Keratinocyte (primary cell): ENCODE measurements at regions not wholly inside any gene's neighbourhood (a gene's known extent, or its start where the extent isn't known, plus 50 kb on each side); places are given as distances from the start of the nearest gene placed in this dataset.

Source experiments
- DNase-seq: peaks from one replicate; pipeline ENCODE4 v3.0.0-alpha.2; 2011; ENCODE audit warnings: low read depth, missing footprints, low spot score
- FAIRE-seq: peaks from 2 replicates; lab custom pipeline; 2011; peaks lifted over from hg19 to GRCh38; lab: Jason Lieb, UNC
- H2AFZ ChIP-seq: 2 replicates; pipeline ENCODE4 v1.6.0; 2012; ENCODE audit warnings: low read length, control low read depth, inconsistent platforms; ENCODE audit not compliant: control insufficient read depth
- H3K27ac ChIP-seq: 2 replicates; pipeline ENCODE4 v1.5.1; 2011; ENCODE audit warnings: low read length; ENCODE audit not compliant: control insufficient read depth, insufficient read depth
- H3K27me3 ChIP-seq: 3 replicates; pipeline ENCODE4 v1.6.0; 2011; ENCODE audit warnings: low read length; ENCODE audit not compliant: control insufficient read depth, insufficient read depth; ENCODE audit errors: extremely low read depth
- H3K36me3 ChIP-seq, 2 experiments: 2 replicates in 1 of 2; 3 replicates in 1 of 2; pipeline ENCODE4 v1.5.1; 2011; ENCODE audit warnings: low read length in 2 of 2, mild to moderate bottlenecking in 1 of 2; ENCODE audit not compliant: control insufficient read depth in 2 of 2, insufficient read depth in 2 of 2; ENCODE audit errors: extremely low read depth in 1 of 2
- H3K4me1 ChIP-seq: 3 replicates; pipeline ENCODE4 v1.5.1; 2011; ENCODE audit warnings: low read length; ENCODE audit not compliant: control insufficient read depth, insufficient read depth; ENCODE audit errors: extremely low read depth
- H3K4me2 ChIP-seq: 3 replicates; pipeline ENCODE4 v1.6.0; 2011; ENCODE audit warnings: low read depth, low read length; ENCODE audit not compliant: control insufficient read depth, insufficient read depth; ENCODE audit errors: extremely low read depth
- H3K4me3 ChIP-seq, 3 experiments: fragments of 200-600 bp in 1 of 3; sonication (generic) in 1 of 3; 2 replicates in 2 of 3; 3 replicates in 1 of 3; pipeline ENCODE4 v1.5.1; 2011 to 2016; ENCODE audit warnings: low read length in 3 of 3, mild to moderate bottlenecking in 3 of 3, control low read depth in 2 of 3, inconsistent platforms in 1 of 3, low read depth in 1 of 3, mixed read lengths in 1 of 3, mixed run types in 1 of 3, moderate library complexity in 1 of 3; ENCODE audit not compliant: control insufficient read depth in 2 of 3, insufficient read depth in 2 of 3; ENCODE audit errors: extremely low read depth in 1 of 3
- H3K79me2 ChIP-seq: 2 replicates; pipeline ENCODE4 v1.6.0; 2012; ENCODE audit warnings: low read length; ENCODE audit not compliant: control insufficient read depth, insufficient read depth
- H3K9ac ChIP-seq: 3 replicates; pipeline ENCODE4 v1.6.0; 2011; ENCODE audit warnings: low read length; ENCODE audit not compliant: control insufficient read depth, insufficient read depth; ENCODE audit errors: extremely low read depth
- H3K9me1 ChIP-seq: 3 replicates; pipeline ENCODE4 v1.6.0; 2011; ENCODE audit warnings: low read length; ENCODE audit not compliant: control insufficient read depth, insufficient read depth; ENCODE audit errors: extremely low read depth
- H3K9me3 ChIP-seq: 2 replicates; pipeline ENCODE4 v1.5.1; 2012; ENCODE audit warnings: low read depth, low read length; ENCODE audit not compliant: control insufficient read depth
- H4K20me1 ChIP-seq: 3 replicates; pipeline ENCODE4 v1.6.0; 2011; ENCODE audit warnings: low read length; ENCODE audit not compliant: control insufficient read depth, insufficient read depth; ENCODE audit errors: extremely low read depth
- CTCF ChIP-seq, 3 experiments: IDR thresholded peaks in 1 of 3; conservative IDR thresholded peaks in 1 of 3; optimal IDR thresholded peaks in 1 of 3; 2 replicates in 2 of 3; 3 replicates in 1 of 3; pipeline versions ENCODE3 to v1.5.1; 2011; ENCODE audit warnings: low read length in 3 of 3, mild to moderate bottlenecking in 3 of 3, moderate library complexity in 2 of 3, control low read depth in 1 of 3, inconsistent platforms in 1 of 3; ENCODE audit not compliant: insufficient read depth in 2 of 3; ENCODE audit errors: extremely low read depth in 1 of 3
- EZH2 ChIP-seq: IDR thresholded peaks from one replicate; pipeline ENCODE4 v1.6.1; 2012; ENCODE audit warnings: inconsistent platforms, mild to moderate bottlenecking, low read length, moderate library complexity
- dilution Hi-C: fragments of 300-500 bp; cut with MboI; formaldehyde crosslinking; loops from one replicate; pipeline ENCODE4 v1.7.0; 2020; ENCODE audit warnings: low sequenced_read_pairs; ENCODE audit not compliant: extremely low pct_ligation_motif_present

DNA sequence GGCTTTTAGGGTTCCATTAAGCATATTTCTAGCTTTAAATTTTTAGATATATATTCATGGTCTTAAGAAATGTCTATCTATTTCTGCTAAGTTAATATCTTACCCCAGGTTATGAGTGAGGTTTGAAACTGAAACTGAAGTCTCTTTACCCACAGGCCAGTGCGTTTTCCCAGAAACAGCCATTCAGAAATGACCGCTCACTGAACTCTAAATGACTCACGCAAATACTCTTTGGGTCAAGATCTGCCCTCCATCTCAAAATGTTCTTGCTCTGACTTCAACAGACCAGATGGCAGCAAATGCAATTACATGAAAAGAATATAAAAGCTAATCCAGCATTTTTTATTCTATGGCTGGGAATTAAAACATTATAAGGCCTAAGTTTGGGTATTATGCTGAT, 315.2 kb downstream of the TDRD15 start:
- Histone ChIP-seq H3K4me2 (no peak overlapping the region), H3K79me2 (no peaks in the 10 kb centered on the region), H3K4me3 (no peak overlapping the region), H3K27ac (no peak overlapping the region), H3K9me1 (no peaks in the 10 kb centered on the region), H3K9ac (no peak overlapping the region), H3K9me3 (no peaks in the 10 kb centered on the region), H3K27me3 (no peaks in the 10 kb centered on the region), H2AFZ (no peak overlapping the region), H3K36me3 (no peaks in the 10 kb centered on the region), H4K20me1 (no peaks in the 10 kb centered on the region), H3K4me1 (no peaks in the 10 kb centered on the region)
- FAIRE-seq, result no peak
- TF ChIP-seq CTCF (optimal IDR thresholded peaks at IDR 0.05 in 1 of 3, IDR thresholded peaks at IDR 0.05 in 1 of 3, conservative IDR thresholded peaks at IDR 0.05 in 1 of 3; ENCODE audit: extremely low read depth in 1 of 3, insufficient read depth in 2 of 3, low read length in 3 of 3), result no peak
- no peak for TF ChIP-seq EZH2
- no peak for DNase-seq
- dilution Hi-C loops, result no loop called here

GRCh38 chr2:21441442-21441841, 317.7 kb downstream of the TDRD15 start:
- no peaks in the 10 kb centered on the region for H3K9me3 ChIP-seq
- DNase-seq (no peak), FAIRE-seq (no peak)
- no peaks in the 10 kb centered on the region for H3K79me2 ChIP-seq
- no peaks in the 10 kb centered on the region for H3K27me3 ChIP-seq
- H2AFZ ChIP-seq, result no peak overlapping the region
- no peak overlapping the region for H3K27ac ChIP-seq
- H3K9me1 ChIP-seq, result no peaks in the 10 kb centered on the region
- H3K9ac ChIP-seq, result no peak overlapping the region
- no peak overlapping the region for H3K4me2 ChIP-seq
- H3K4me1 ChIP-seq, result no peaks in the 10 kb centered on the region
- H4K20me1 ChIP-seq, result no peaks in the 10 kb centered on the region
- dilution Hi-C loops, result no loop called here
- no peak overlapping the region for H3K4me3 ChIP-seq
- H3K36me3 ChIP-seq, result no peaks in the 10 kb centered on the region
- TF ChIP-seq CTCF (optimal IDR thresholded peaks at IDR 0.05 in 1 of 3, IDR thresholded peaks at IDR 0.05 in 1 of 3, conservative IDR thresholded peaks at IDR 0.05 in 1 of 3; ENCODE audit: extremely low read depth in 1 of 3, insufficient read depth in 2 of 3, low read length in 3 of 3) (no peak), EZH2 (no peak)
